ENCODE measurements at regions not wholly inside any gene's neighbourhood (a gene's known extent, or its start where the extent isn't known, plus 50 kb on each side); places are given as distances from the start of the nearest gene placed in this dataset.

DNA sequence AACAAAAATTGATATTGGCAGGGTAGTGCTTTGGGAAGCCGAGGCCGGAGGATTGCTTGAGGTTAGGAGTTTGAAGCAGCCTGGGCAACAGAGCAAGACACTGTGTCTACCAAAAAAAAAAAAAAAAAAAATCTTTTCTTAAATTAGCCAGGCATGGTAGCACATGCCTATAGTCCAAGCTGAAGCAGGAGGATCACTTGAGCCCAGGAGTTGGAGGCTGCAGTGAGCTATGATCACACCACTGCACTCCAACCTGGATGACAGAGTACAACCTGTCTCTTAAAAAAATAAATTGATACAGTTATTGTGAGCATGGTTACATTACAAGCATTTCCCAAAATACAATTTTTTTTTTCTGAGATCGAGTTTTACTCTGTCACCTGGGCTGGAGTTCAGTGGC is 59.4 kb upstream of the SVIL start:
- intact Hi-C loops (cut with micrococcal nuclease), result no loop called here
- Mint-ChIP-seq H3K36me3 (peaks cover 0 to 15% (median 0%) of the 10 kb centered on the region in 5 donors), H3K27me3 (no peaks in the 10 kb centered on the region), H3K27ac (peak overlapping the region in 4 of 9 donors; percentile 18 to 81 (median 40)), H3K4me1 (peaks cover 9 to 60% (median 38%) of the 10 kb centered on the region in 7 donors), H3K9me3 (peaks cover 0 to 3% (median 0%) of the 10 kb centered on the region in 11 donors), H3K4me3 (no peak overlapping the region)
- Histone ChIP-seq H3K9me3 (ENCODE audit: control insufficient read depth in 2 of 3, low read length in 3 of 3) (no peaks in the 10 kb centered on the region), H3K27ac (ENCODE audit: low read depth, low read length) (no peak overlapping the region), H3K4me3 (ENCODE audit: low read length) (no peak overlapping the region), H3K36me3 (ENCODE audit: control insufficient read depth in 2 of 3, insufficient read depth in 3 of 3, low read length in 3 of 3) (no peaks in the 10 kb centered on the region), H3K4me1 (ENCODE audit: control insufficient read depth in 2 of 2, insufficient read depth in 2 of 2, low read length in 2 of 2) (peaks cover 3 to 12% of the 10 kb centered on the region in 2 donors), H3K27me3 (ENCODE audit: control insufficient read depth in 2 of 2, insufficient read depth in 2 of 2, low read length in 2 of 2) (no peaks in the 10 kb centered on the region)
- POLR2A ChIA-PET, result no interaction called here
- DNase-seq, result no peak
- no peak for ATAC-seq
- CTCF ChIA-PET, result interaction anchor here (0.7 kb wide), 1 partner anchor 38 kb away, joined by 3 read pairs; no protein-coding TSS in a partner anchor

GRCh38 chr10:29692121-29692539 is 57.4 kb upstream of the SVIL start:
- H3K27me3 Mint-ChIP-seq, result peaks cover 0 to 3% (median 0%) of the 10 kb centered on the region in 5 donors
- peaks cover 25 to 73% (median 54%) of the 10 kb centered on the region in 7 donors for H3K4me1 Mint-ChIP-seq
- peaks cover 7 to 24% of the 10 kb centered on the region in 2 donors for H3K4me1 ChIP-seq (ENCODE audit: control insufficient read depth in 2 of 2, insufficient read depth in 2 of 2, low read length in 2 of 2)
- H3K27ac Mint-ChIP-seq, result peak overlapping the region in 6 of 9 donors; percentile 11 to 75 (median 32)
- ChIA-PET POLR2A (interaction anchor here (1.4 to 1.6 kb wide), 3 partner anchors 10 to 34 kb away, joined by 4 to 5 read pairs (median 4); no protein-coding TSS in a partner anchor), CTCF (no interaction called here)
- peaks cover 0 to 3% (median 0%) of the 10 kb centered on the region in 11 donors for H3K9me3 Mint-ChIP-seq
- no peak overlapping the region for H3K27ac ChIP-seq (ENCODE audit: low read depth, low read length)
- H3K9me3 ChIP-seq (ENCODE audit: control insufficient read depth in 2 of 3, low read length in 3 of 3), result no peaks in the 10 kb centered on the region
- ATAC-seq (no peak), DNase-seq (no peak)
- H3K36me3 Mint-ChIP-seq, result peaks cover 0 to 21% (median 2%) of the 10 kb centered on the region in 5 donors
- no peaks in the 10 kb centered on the region for H3K36me3 ChIP-seq (ENCODE audit: control insufficient read depth in 2 of 3, insufficient read depth in 3 of 3, low read length in 3 of 3)
- H3K4me3 ChIP-seq (ENCODE audit: low read length), result no peak overlapping the region
- no peaks in the 10 kb centered on the region for H3K27me3 ChIP-seq (ENCODE audit: control insufficient read depth in 2 of 2, insufficient read depth in 2 of 2, low read length in 2 of 2)
- H3K4me3 Mint-ChIP-seq, result peak overlapping the region in 1 of 10 donors; percentile 10
- intact Hi-C loops (cut with micrococcal nuclease), result no loop called here

DNA sequence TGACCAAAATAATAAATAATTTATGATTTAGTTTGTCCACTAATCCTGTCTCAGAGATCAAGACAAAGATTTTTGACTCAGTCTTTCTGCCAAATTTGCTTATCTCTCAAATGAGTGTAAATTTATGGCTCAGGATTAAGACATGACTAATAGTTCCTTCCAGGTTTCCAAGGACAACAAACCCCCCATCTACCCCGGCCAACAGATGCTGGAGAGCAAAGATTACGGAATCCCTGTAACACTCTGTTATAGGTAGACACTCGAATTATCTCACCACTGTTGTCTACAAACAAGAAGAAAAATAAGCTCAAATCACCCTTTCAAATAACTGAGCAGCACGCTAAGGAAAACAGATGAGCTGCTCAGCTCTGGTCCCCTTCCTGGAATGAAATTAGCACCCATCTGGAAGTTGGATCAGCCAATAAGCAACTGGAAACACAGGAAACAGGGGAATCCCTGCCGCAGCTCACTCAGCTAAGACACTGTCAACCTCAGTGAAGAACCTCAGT is 56.8 kb upstream of the SVIL start:
- peaks cover 0 to 26% (median 7%) of the 10 kb centered on the region in 5 donors for H3K36me3 Mint-ChIP-seq
- Histone ChIP-seq H3K4me1 (ENCODE audit: control insufficient read depth in 2 of 2, insufficient read depth in 2 of 2, low read length in 2 of 2) (peaks cover 7 to 24% of the 10 kb centered on the region in 2 donors), H3K9me3 (ENCODE audit: control insufficient read depth in 2 of 3, low read length in 3 of 3) (no peaks in the 10 kb centered on the region), H3K27me3 (ENCODE audit: control insufficient read depth in 2 of 2, insufficient read depth in 2 of 2, low read length in 2 of 2) (no peaks in the 10 kb centered on the region), H3K36me3 (ENCODE audit: control insufficient read depth in 2 of 3, insufficient read depth in 3 of 3, low read length in 3 of 3) (no peaks in the 10 kb centered on the region), H3K27ac (ENCODE audit: low read depth, low read length) (no peak overlapping the region), H3K4me3 (ENCODE audit: low read length) (no peak overlapping the region)
- ATAC-seq (no peak), DNase-seq (no peak)
- peak overlapping the region in 1 of 10 donors; percentile 26 for H3K4me3 Mint-ChIP-seq
- peak overlapping the region in 6 of 9 donors; percentile 8 to 52 (median 22) for H3K27ac Mint-ChIP-seq
- ChIA-PET POLR2A (interaction anchor here (1.4 to 1.5 kb wide), 2 partner anchors 10 to 11 kb away, joined by 4 read pairs; no protein-coding TSS in a partner anchor), CTCF (no interaction called here)
- peaks cover 0 to 3% (median 0%) of the 10 kb centered on the region in 11 donors for H3K9me3 Mint-ChIP-seq
- H3K27me3 Mint-ChIP-seq, result peaks cover 0 to 3% (median 0%) of the 10 kb centered on the region in 5 donors
- H3K4me1 Mint-ChIP-seq, result peaks cover 25 to 78% (median 59%) of the 10 kb centered on the region in 7 donors
- intact Hi-C loops (cut with micrococcal nuclease), result no loop called here

- H3K4me1 ChIP-seq (ENCODE audit: control insufficient read depth in 2 of 2, insufficient read depth in 2 of 2, low read length in 2 of 2), result peaks cover 7 to 24% of the 10 kb centered on the region in 2 donors
- no peaks in the 10 kb centered on the region for H3K36me3 ChIP-seq (ENCODE audit: control insufficient read depth in 2 of 3, insufficient read depth in 3 of 3, low read length in 3 of 3)
- no peaks in the 10 kb centered on the region for H3K27me3 ChIP-seq (ENCODE audit: control insufficient read depth in 2 of 2, insufficient read depth in 2 of 2, low read length in 2 of 2)
- H3K4me3 ChIP-seq (ENCODE audit: low read length), result no peak overlapping the region
- peaks cover 4 to 43% (median 24%) of the 10 kb centered on the region in 5 donors for H3K36me3 Mint-ChIP-seq
- peak overlapping the region in 7 of 9 donors; percentile 20 to 62 (median 43) for H3K27ac Mint-ChIP-seq
- CTCF ChIA-PET, result interaction anchor here (1.1 kb wide), 1 partner anchor 13 kb away, joined by 3 read pairs; no protein-coding TSS in a partner anchor
- H3K27ac ChIP-seq (ENCODE audit: low read depth, low read length), result no peak overlapping the region
- DNase-seq (no peak), ATAC-seq (peak; percentile 77)
- H3K9me3 ChIP-seq (ENCODE audit: control insufficient read depth in 2 of 3, low read length in 3 of 3), result no peaks in the 10 kb centered on the region
- POLR2A ChIA-PET, result interaction anchor here (0.6 to 1.3 kb wide), 5 partner anchors 10 to 47 kb away, joined by 3 to 4 read pairs (median 3); no protein-coding TSS in a partner anchor
- H3K4me1 Mint-ChIP-seq, result peaks cover 29 to 95% (median 78%) of the 10 kb centered on the region in 7 donors
- H3K4me3 Mint-ChIP-seq, result peak overlapping the region in 4 of 10 donors; percentile 15 to 53 (median 39)
- H3K27me3 Mint-ChIP-seq, result peaks cover 0 to 3% (median 0%) of the 10 kb centered on the region in 5 donors
- intact Hi-C loops (cut with micrococcal nuclease), result loop anchor here in 1 of 2 donors (1.0 kb wide), 1 partner anchor 8 kb away; no protein-coding TSS in a partner anchor
- H3K9me3 Mint-ChIP-seq, result peaks cover 0 to 6% (median 3%) of the 10 kb centered on the region in 11 donors
These were observed 54.2 kb upstream of the SVIL start for GRCh38 chr10:29689001-29689400.

DNA sequence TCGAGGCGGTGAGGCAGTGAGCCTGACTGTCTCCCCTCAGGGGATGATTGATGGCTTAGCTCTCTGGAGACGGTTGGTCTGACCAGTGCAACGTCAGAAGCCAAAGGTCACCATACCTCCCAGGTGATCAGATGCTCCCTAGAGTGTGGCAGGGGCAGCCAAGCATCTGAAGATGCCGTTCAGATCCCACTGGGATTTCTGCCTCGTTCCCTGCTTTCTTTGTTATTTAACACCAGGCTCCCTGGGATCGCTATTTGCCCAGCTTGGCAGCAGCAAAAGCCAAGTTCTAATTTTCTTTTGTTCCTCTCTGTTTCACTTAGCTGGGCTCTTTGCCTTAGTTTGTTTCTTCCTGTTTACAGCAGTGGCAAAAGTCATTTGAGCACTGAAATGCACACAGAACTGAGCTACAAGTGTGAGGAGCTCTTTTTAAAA is 53.5 kb upstream of the SVIL start:
- peak overlapping the region in 6 of 10 donors; percentile 14 to 41 (median 30) for H3K4me3 Mint-ChIP-seq
- H3K9me3 Mint-ChIP-seq, result peaks cover 0 to 9% (median 3%) of the 10 kb centered on the region in 11 donors
- H3K27ac Mint-ChIP-seq, result peak overlapping the region in 8 of 9 donors; percentile 18 to 71 (median 58)
- ChIA-PET CTCF (interaction anchor here (0.5 to 1.1 kb wide), 2 partner anchors 13 to 72 kb away, joined by 3 read pairs; no protein-coding TSS in a partner anchor), POLR2A (interaction anchor here (1.0 to 1.3 kb wide), 2 partner anchors 21 to 41 kb away, joined by 3 read pairs; no protein-coding TSS in a partner anchor)
- H3K4me1 Mint-ChIP-seq, result peaks cover 36 to 95% (median 78%) of the 10 kb centered on the region in 7 donors
- H3K27ac ChIP-seq (ENCODE audit: low read depth, low read length), result no peak overlapping the region
- no peak overlapping the region for H3K4me3 ChIP-seq (ENCODE audit: low read length)
- H3K4me1 ChIP-seq (ENCODE audit: control insufficient read depth in 2 of 2, insufficient read depth in 2 of 2, low read length in 2 of 2), result peaks cover 8 to 27% of the 10 kb centered on the region in 2 donors
- no peaks in the 10 kb centered on the region for H3K27me3 ChIP-seq (ENCODE audit: control insufficient read depth in 2 of 2, insufficient read depth in 2 of 2, low read length in 2 of 2)
- DNase-seq (no peak), ATAC-seq (peak; percentile 38)
- H3K36me3 Mint-ChIP-seq, result peaks cover 4 to 43% (median 26%) of the 10 kb centered on the region in 5 donors
- H3K27me3 Mint-ChIP-seq, result peaks cover 0 to 3% (median 0%) of the 10 kb centered on the region in 5 donors
- intact Hi-C loops (cut with micrococcal nuclease), result no loop called here
- H3K9me3 ChIP-seq (ENCODE audit: control insufficient read depth in 2 of 3, low read length in 3 of 3), result no peaks in the 10 kb centered on the region
- H3K36me3 ChIP-seq (ENCODE audit: control insufficient read depth in 2 of 3, insufficient read depth in 3 of 3, low read length in 3 of 3), result no peaks in the 10 kb centered on the region

GRCh38 chr10:29687421-29688164 is 52.8 kb upstream of the SVIL start:
- Mint-ChIP-seq H3K4me1 (peaks cover 43 to 95% (median 78%) of the 10 kb centered on the region in 7 donors), H3K27me3 (peaks cover 0 to 3% (median 0%) of the 10 kb centered on the region in 5 donors), H3K4me3 (peak overlapping the region in 1 of 10 donors; percentile 41), H3K9me3 (peaks cover 0 to 9% (median 3%) of the 10 kb centered on the region in 11 donors), H3K27ac (peak overlapping the region in 7 of 9 donors; percentile 16 to 75 (median 62)), H3K36me3 (peaks cover 4 to 43% (median 30%) of the 10 kb centered on the region in 5 donors)
- ChIA-PET CTCF (interaction anchor here (1.1 kb wide), 1 partner anchor 14 kb away, joined by 3 read pairs; no protein-coding TSS in a partner anchor), POLR2A (interaction anchor here (1.3 kb wide), 1 partner anchor 40 kb away, joined by 3 read pairs; no protein-coding TSS in a partner anchor)
- Histone ChIP-seq H3K27me3 (ENCODE audit: control insufficient read depth in 2 of 2, insufficient read depth in 2 of 2, low read length in 2 of 2) (no peaks in the 10 kb centered on the region), H3K4me3 (ENCODE audit: low read length) (no peak overlapping the region), H3K36me3 (ENCODE audit: control insufficient read depth in 2 of 3, insufficient read depth in 3 of 3, low read length in 3 of 3) (no peaks in the 10 kb centered on the region), H3K4me1 (ENCODE audit: control insufficient read depth in 2 of 2, insufficient read depth in 2 of 2, low read length in 2 of 2) (peaks cover 14 to 33% of the 10 kb centered on the region in 2 donors), H3K27ac (ENCODE audit: low read depth, low read length) (no peak overlapping the region), H3K9me3 (ENCODE audit: control insufficient read depth in 2 of 3, low read length in 3 of 3) (no peaks in the 10 kb centered on the region)
- intact Hi-C loops (cut with micrococcal nuclease), result no loop called here
- DNase-seq, result no peak
- ATAC-seq, result peak; percentile 54
